HAP-1 (cell line): ENCODE measurements at regions not wholly inside any gene's neighbourhood (a gene's known extent, or its start where the extent isn't known, plus 50 kb on each side); places are given as distances from the start of the nearest gene placed in this dataset.
"Not testable (repeated sequence)": the region's sequence is repeated elsewhere in the genome, so short reads cannot be mapped to it uniquely, and the experiment has no call there.

Experiments
- DNase-seq, 2 experiments: peaks; one replicate each; pipeline ENCODE4 v3.0.0-alpha.2; 2016 to 2020; ENCODE audit warnings: low spot score in 2 of 2
- H3K27me3 ChIP-seq: fragments of 250-450 bp; sonication (Bioruptor Pico); 2 replicates; pipeline ENCODE4 v1.5.1; 2020; ENCODE audit warnings: low read depth, mild to moderate bottlenecking, moderate library complexity
- H3K36me3 ChIP-seq: fragments of 250-450 bp; sonication (Bioruptor Pico); replicated peaks from 2 replicates; pipeline ENCODE4 v1.5.1; 2020; ENCODE audit warnings: mild to moderate bottlenecking
- H3K4me1 ChIP-seq: fragments of 250-450 bp; sonication (Bioruptor Pico); 2 replicates; pipeline ENCODE4 v1.5.1; 2020; ENCODE audit warnings: mild to moderate bottlenecking
- H3K4me3 ChIP-seq: fragments of 250-450 bp; sonication (Bioruptor Pico); 2 replicates; pipeline ENCODE4 v1.5.1; 2020; ENCODE audit warnings: mild to moderate bottlenecking, moderate library complexity
- H3K9me3 ChIP-seq: fragments of 250-450 bp; sonication (Bioruptor Pico); 2 replicates; pipeline ENCODE4 v1.5.1; 2020; ENCODE audit warnings: mild to moderate bottlenecking, moderate library complexity
- in situ Hi-C: fragments of 300-500 bp; cut with MboI; formaldehyde crosslinking; loops from 3 replicates; pipeline ENCODE4 v1.14.3; 2020; ENCODE audit warnings: low sequenced_read_pairs, inconsistent platforms, mixed read lengths

DNA sequence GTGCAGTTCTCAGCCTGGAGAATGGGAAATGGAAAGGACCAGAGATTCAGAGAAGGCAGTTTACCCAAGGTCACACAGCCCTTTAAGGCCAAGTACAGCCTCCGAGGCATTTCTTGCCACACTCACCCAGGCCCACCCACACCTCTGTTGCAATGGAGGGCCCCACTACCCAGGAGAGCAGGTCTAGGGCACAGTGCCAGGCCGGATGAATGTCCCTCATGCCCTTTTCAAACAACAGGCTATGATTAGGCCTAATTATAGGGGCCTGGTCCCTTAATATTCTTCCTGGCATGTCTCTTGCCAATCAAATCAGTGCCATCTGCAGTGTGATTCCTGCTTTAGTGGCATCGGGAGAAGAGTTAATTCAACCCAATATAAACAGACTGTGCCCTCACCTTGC, 195.3 kb downstream of the KLRB1 start:
- H3K4me1 ChIP-seq, in situ Hi-C loops, H3K36me3 ChIP-seq: not testable (repeated sequence)

DNA sequence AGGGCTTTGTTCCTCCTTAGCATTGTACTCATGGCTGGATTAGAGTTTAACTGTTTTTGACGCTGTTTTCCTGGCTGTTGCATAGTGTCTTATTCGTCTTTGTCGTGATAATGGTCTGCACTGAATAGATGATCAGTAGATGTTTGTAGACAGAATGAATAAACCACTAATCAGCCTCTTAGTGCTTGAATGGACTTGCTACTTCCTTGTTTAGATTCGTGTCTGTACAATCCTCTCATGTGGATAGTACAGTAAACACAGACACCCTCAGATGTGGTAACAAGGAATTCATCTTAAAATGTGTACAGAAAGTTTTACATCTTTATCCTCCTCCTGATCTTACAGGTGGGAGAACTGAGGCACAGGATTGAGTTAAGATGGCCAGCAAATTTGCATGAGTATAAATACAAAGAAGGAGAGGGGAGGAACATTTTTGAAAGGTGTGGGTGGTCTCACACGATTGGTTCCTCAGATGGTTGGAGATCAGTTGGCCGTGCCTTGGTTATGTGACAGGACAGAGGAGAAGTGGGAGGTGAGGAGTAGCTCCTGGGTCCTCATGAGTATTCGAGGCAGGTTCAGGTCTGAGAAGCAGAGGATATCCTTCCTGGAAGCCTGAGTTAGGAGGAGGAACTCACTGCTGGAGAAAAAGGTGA, 196.0 kb downstream of the KLRB1 start:
- H3K4me3 ChIP-seq, H3K9me3 ChIP-seq, in situ Hi-C loops, H3K4me1 ChIP-seq, H3K27me3 ChIP-seq, H3K36me3 ChIP-seq: not testable (repeated sequence)
- DNase-seq, result peak in 1 of 2 experiments; percentile 18

More for the DNA sequence above, 195.3 kb downstream of the KLRB1 start:
- H3K9me3 ChIP-seq, DNase-seq, H3K4me3 ChIP-seq, H3K27me3 ChIP-seq: not testable (repeated sequence)

DNA sequence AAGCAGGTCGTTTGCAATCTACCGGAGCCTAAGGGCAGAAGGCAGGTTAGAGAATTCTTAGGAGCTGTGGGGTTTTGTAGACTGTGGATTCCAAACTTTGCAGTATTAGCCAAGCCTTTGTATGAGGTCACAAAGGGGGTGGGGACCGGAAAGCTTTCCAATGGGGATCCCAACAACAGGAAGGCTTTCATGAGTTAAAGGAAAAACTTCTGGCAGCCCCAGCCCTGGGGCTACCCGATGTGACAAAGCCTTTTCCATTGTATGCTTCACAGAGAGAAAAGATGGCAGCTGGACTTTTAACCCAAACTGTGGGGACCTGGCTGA, 199.2 kb upstream of the PZP start:
- H3K4me3 ChIP-seq, H3K4me1 ChIP-seq, H3K9me3 ChIP-seq, H3K27me3 ChIP-seq, H3K36me3 ChIP-seq, in situ Hi-C loops, DNase-seq: not testable (repeated sequence)

DNA sequence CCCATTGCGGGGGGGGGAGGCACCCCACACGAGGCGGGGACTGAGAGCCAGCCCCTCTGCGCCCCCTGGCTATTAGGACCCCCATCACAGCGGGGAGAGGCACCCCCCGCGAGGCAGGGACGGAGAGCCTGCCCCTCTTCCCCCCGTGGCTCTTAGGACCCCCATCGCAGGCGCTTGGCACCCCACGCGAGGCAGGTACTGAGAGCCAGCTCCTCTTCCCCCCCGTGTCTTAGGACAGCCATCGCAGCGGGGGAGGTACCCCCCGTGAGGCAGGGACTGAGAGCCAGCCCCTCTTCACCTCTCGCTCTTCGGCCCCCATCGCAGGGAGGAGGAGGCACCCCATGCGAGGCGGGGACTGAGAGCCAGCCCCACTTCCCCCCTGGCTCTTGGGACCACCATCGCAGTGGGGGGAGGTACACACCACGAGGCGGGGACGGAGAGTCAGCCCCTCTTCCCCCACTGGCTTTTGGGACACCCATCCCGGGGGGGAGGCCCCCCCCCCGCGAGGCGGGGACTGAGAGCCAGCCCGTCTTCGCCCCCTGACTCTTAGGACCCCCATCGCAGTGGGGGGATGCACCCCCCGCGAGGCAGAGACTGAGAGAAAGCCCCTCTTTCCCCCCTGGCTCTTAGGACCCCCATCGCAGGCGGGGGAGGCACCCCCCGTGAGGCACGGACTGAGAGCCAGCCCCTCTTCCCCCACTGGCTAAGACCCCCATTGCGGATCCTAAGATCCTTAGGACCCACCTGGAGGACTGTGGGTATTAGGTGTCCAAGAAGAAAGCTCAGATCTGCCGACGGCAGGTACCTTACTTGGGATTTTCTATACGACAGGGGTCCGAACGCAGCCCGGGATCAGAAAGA, 198.6 kb upstream of the PZP start:
- no peaks in the 10 kb centered on the region for H3K36me3 ChIP-seq
- no peak for DNase-seq
- H3K27me3 ChIP-seq, result no peaks in the 10 kb centered on the region
- no peak overlapping the region for H3K4me3 ChIP-seq
- no peaks in the 10 kb centered on the region for H3K9me3 ChIP-seq
- H3K4me1 ChIP-seq, result no peaks in the 10 kb centered on the region
- in situ Hi-C loops, result no loop called here

- Histone ChIP-seq H3K4me1 (no peaks in the 10 kb centered on the region), H3K9me3 (no peaks in the 10 kb centered on the region), H3K4me3 (no peak overlapping the region), H3K36me3 (no peaks in the 10 kb centered on the region), H3K27me3 (no peaks in the 10 kb centered on the region)
- no peak for DNase-seq
- in situ Hi-C loops, result no loop called here
Measured at GRCh38 chr12:9405886-9406563, 197.8 kb upstream of the PZP start.

- no peaks in the 10 kb centered on the region for H3K9me3 ChIP-seq
- H3K4me3 ChIP-seq, result no peak overlapping the region
- no peak for DNase-seq
Measured at GRCh38 chr12:9404469-9405260, 196.5 kb upstream of the PZP start.

DNA sequence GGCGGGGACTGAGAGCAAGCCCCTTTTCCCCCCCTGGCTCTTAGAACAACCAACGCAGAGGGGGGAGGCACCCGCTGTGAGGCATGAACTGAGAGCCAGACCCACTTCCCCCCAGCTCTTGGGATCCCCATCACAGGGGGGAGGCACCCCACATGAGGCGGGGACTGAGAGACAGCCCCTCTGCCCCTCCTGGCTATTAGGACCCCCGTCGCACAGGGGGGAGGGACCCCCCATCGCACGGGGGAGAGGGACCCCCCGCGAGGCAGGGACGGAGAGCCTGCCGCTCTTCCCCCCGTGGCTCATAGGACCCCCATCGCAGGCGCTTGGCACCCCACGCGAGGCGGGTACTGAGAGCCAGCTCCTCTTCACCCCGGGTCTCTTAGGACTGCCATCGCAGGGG, 195.8 kb upstream of the PZP start:
- no peaks in the 10 kb centered on the region for H3K27me3 ChIP-seq
- DNase-seq, result no peak
- no peaks in the 10 kb centered on the region for H3K36me3 ChIP-seq

More at GRCh38 chr12:9404469-9405260, 196.5 kb upstream of the PZP start:
- Histone ChIP-seq H3K4me1 (no peaks in the 10 kb centered on the region), H3K36me3 (no peaks in the 10 kb centered on the region), H3K27me3 (no peaks in the 10 kb centered on the region)
- in situ Hi-C loops, result no loop called here

DNA sequence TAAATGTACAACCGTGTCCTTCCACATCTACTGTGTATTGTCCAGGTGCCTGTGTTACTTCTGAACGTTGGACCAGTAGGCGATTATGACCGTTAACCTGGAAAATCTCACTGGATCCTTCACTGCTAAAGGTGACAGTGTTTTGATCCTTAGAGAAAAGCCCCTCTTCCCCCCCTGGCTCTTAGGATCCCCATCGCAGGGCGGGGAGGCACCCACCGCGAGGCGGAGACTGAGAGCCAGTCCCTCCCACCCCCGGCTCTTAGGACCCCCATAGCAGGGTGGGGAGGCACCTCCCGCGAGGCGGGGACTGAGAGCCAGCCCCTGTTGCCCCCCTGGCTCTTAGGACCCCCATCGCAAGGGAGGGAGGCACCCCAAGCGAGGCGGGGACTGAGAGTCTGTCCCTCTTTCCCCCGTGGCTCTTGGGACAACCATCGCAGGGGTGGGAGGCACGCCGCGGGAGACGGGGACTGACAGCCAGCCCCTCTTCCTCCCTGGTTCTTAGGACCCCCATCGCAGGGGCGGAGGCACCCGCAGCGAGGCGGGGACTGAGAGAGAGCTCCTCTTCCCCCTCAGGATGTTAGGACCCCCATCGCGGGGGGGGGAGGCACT, 194.3 kb upstream of the PZP start:
- DNase-seq, H3K4me1 ChIP-seq, H3K27me3 ChIP-seq, H3K4me3 ChIP-seq, in situ Hi-C loops, H3K9me3 ChIP-seq, H3K36me3 ChIP-seq: not testable (repeated sequence)

More for the DNA sequence above, 195.8 kb upstream of the PZP start:
- Histone ChIP-seq H3K4me1 (no peaks in the 10 kb centered on the region), H3K4me3 (no peak overlapping the region), H3K9me3 (no peaks in the 10 kb centered on the region)
- in situ Hi-C loops, result no loop called here

- H3K4me3 ChIP-seq, H3K27me3 ChIP-seq, DNase-seq, H3K9me3 ChIP-seq, in situ Hi-C loops, H3K36me3 ChIP-seq, H3K4me1 ChIP-seq: not testable (repeated sequence)
Measured at GRCh38 chr12:9396367-9396766, 188.2 kb upstream of the PZP start.

GRCh38 chr12:9395220-9395619, 187.0 kb upstream of the PZP start:
- H3K4me1 ChIP-seq, DNase-seq, H3K4me3 ChIP-seq, H3K36me3 ChIP-seq, H3K9me3 ChIP-seq, H3K27me3 ChIP-seq, in situ Hi-C loops: not testable (repeated sequence)

DNA sequence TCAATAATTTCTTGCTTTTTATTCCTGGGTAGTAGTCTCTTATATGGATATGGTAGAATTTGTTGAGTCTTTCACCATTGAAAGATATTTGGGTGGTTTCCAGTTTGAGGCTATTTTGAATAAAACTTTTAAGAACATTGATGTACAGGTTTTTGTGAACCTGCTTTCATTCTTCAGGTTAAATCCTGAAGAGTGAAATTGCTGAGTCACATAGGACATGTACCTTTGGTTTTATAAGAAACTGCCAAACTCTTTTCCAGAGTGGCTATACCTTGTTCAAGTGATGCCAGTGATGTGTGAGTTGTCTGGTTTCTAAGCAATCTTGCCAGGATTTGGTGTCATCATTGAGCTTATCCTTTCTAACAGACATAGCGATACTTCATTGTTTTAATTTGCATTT, 184.6 kb upstream of the PZP start:
- DNase-seq, result no peak
- Histone ChIP-seq H3K36me3 (no peaks in the 10 kb centered on the region), H3K4me1 (peaks cover 4% of the 10 kb centered on the region; the same call in 1 of the 2 replicates), H3K9me3 (no peaks in the 10 kb centered on the region), H3K4me3 (no peak overlapping the region), H3K27me3 (no peaks in the 10 kb centered on the region)
- in situ Hi-C loops, result no loop called here

DNA sequence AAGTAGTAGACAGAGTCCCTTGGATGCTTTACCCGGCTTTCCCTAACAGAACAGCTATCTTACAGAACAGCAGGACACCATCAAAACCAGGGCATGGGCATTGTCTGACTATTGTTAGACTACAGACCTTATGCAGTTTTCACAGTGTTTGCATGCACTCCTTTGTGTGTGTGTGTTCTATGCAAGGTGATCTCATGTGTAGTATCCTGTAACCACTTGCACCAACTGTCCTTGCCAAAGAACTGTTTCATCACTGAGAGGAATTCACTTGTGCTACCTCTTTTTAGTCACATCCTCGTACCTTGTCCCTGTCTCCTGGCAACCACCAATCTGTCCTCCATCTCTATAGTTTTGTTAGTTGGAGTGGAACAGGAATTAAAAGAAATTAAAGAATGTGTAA, 183.6 kb upstream of the PZP start:
- Histone ChIP-seq H3K9me3 (no peaks in the 10 kb centered on the region), H3K27me3 (no peaks in the 10 kb centered on the region), H3K36me3 (no peaks in the 10 kb centered on the region), H3K4me1 (peaks cover 4% of the 10 kb centered on the region; the same call in 1 of the 2 replicates), H3K4me3 (no peak overlapping the region)
- DNase-seq, result no peak
- in situ Hi-C loops, result no loop called here

DNA sequence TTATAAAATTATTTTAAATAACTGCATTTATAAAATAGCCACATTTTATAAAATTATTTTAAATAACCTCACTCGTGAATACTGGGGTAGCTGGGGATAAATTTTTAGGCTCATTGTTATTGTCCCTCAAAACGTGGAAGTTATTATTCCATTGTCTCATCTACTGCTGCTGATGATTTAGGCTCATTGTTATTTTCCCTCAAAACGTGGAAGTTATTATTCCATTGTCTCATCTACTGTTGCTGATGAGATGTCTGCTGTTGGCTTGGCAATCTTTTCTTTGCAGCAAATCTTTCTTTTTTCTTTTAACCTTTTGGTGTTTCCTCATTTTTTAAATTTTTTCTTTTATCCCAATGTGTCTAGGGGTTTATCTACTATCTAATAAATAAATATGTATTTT, 182.6 kb upstream of the PZP start:
- no peak for DNase-seq
- in situ Hi-C loops, result no loop called here
- no peak overlapping the region for H3K4me3 ChIP-seq
- H3K4me1 ChIP-seq, result peaks cover 4% of the 10 kb centered on the region; the same call in 1 of the 2 replicates
- no peaks in the 10 kb centered on the region for H3K27me3 ChIP-seq
- no peaks in the 10 kb centered on the region for H3K9me3 ChIP-seq
- no peaks in the 10 kb centered on the region for H3K36me3 ChIP-seq
